ENCODE measurements at regions not wholly inside any gene's neighbourhood (a gene's known extent, or its start where the extent isn't known, plus 50 kb on each side); places are given as distances from the start of the nearest gene placed in this dataset.

DNA sequence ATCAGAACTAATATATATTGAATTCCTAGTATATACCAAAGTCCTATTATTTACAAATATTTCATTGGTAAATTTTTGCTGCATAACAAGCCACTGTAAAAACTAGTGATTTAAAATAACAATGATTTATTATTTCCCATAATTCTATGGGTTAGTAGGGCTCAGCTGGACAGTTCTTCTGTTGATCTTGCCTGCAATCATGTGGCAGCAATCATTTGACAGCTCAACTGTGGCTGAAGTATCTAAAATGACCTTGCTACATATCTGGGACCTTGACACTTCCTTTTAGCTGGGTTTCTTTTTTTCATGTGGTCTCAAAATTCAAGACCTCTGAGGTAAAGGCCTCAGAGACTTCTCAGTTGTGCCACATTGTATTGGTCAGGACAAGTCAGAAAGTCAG is 598.5 kb upstream of the PITX2 start:
- H3K9me3 ChIP-seq (ENCODE audit: control insufficient read depth, insufficient read depth, low read length): no peaks in the 10 kb centered on the region
- in situ Hi-C loops (cut with MboI; ENCODE audit: low sequenced_read_pairs): no loop called here

More for the DNA sequence above, 598.5 kb upstream of the PITX2 start:
- ATAC-seq (ENCODE audit: low read depth): no peak
- Histone ChIP-seq H3K27ac (ENCODE audit: insufficient read depth, low read length) (no peak overlapping the region), H4K5ac (ENCODE audit: low read depth, low read length) (no peak overlapping the region), H3K27me3 (ENCODE audit: control insufficient read depth, insufficient read depth, low read length) (no peaks in the 10 kb centered on the region), H4K91ac (ENCODE audit: insufficient read depth, low read depth, low read length) (no peak overlapping the region), H3K23ac (ENCODE audit: low read depth, low read length) (no peak overlapping the region), H3K36me3 (ENCODE audit: control insufficient read depth, insufficient read depth, low read length) (no peaks in the 10 kb centered on the region), H2BK20ac (ENCODE audit: low read depth, low read length) (no peak overlapping the region), H2BK15ac (ENCODE audit: low read depth, low read length) (no peak overlapping the region), H2AK5ac (ENCODE audit: low read depth, low read length) (no peak overlapping the region), H3K79me1 (ENCODE audit: low read depth in 1 of 2, low read length in 2 of 2) (no peaks in the 10 kb centered on the region), H4K8ac (ENCODE audit: low read depth in 2 of 2, low read length in 2 of 2) (no peak overlapping the region), H3K4me1 (ENCODE audit: control insufficient read depth, insufficient read depth, low read length) (no peaks in the 10 kb centered on the region), H3K18ac (ENCODE audit: low read depth, low read length) (no peak overlapping the region), H3K4ac (ENCODE audit: low read depth, low read length) (no peak overlapping the region), H3K9me1 (ENCODE audit: insufficient read depth, low read length) (no peaks in the 10 kb centered on the region), H3K14ac (replicated peaks; ENCODE audit: low read depth, low read length) (no peak overlapping the region), H3K9ac (ENCODE audit: low read depth, low read length) (no peak overlapping the region), H3K56ac (ENCODE audit: extremely low read depth, insufficient read depth, low read length) (no peak overlapping the region), H3K4me3 (ENCODE audit: insufficient read depth, low read depth, low read length) (no peak overlapping the region), H2AFZ (replicated peaks; ENCODE audit: low read length, poor library complexity) (no peak overlapping the region), H2BK120ac (ENCODE audit: low read depth, low read length) (no peak overlapping the region), H2BK5ac (ENCODE audit: low read depth, low read length, poor library complexity, severe bottlenecking) (no peak overlapping the region), H3K4me2 (ENCODE audit: low read depth, low read length) (no peak overlapping the region), H2AK9ac (replicated peaks; ENCODE audit: low read depth, low read length, poor library complexity) (no peak overlapping the region), H4K20me1 (ENCODE audit: insufficient read depth, low read length) (no peaks in the 10 kb centered on the region)
- intact Hi-C loops (cut with micrococcal nuclease): no loop called here
- TF ChIP-seq RFX5 (IDR thresholded peaks at IDR 0.05; ENCODE audit: low read depth, low read length) (no peak), FOS (IDR thresholded peaks at IDR 0.05; ENCODE audit: low read depth, low read length) (no peak), BHLHE40 (IDR thresholded peaks at IDR 0.05; ENCODE audit: low read depth, low read length) (no peak), POLR2A (IDR thresholded peaks at IDR 0.05; ENCODE audit: low read depth, low read length) (no peak), CEBPB (IDR thresholded peaks at IDR 0.05; ENCODE audit: low read depth, low read length) (no peak), CHD1 (IDR thresholded peaks at IDR 0.05; ENCODE audit: low read depth, low read length) (no peak), RCOR1 (IDR thresholded peaks at IDR 0.05; ENCODE audit: insufficient replicate concordance, low read length) (no peak), SMC3 (IDR thresholded peaks at IDR 0.05; ENCODE audit: low read depth, low read length) (no peak)
- TF ChIP-seq, protein P1, sequence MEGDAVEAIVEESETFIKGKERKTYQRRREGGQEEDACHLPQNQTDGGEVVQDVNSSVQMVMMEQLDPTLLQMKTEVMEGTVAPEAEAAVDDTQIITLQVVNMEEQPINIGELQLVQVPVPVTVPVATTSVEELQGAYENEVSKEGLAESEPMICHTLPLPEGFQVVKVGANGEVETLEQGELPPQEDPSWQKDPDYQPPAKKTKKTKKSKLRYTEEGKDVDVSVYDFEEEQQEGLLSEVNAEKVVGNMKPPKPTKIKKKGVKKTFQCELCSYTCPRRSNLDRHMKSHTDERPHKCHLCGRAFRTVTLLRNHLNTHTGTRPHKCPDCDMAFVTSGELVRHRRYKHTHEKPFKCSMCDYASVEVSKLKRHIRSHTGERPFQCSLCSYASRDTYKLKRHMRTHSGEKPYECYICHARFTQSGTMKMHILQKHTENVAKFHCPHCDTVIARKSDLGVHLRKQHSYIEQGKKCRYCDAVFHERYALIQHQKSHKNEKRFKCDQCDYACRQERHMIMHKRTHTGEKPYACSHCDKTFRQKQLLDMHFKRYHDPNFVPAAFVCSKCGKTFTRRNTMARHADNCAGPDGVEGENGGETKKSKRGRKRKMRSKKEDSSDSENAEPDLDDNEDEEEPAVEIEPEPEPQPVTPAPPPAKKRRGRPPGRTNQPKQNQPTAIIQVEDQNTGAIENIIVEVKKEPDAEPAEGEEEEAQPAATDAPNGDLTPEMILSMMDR (conservative IDR thresholded peaks at IDR 0.05; ENCODE audit: low read depth, low read length): no peak
- TF ChIP-seq, protein P2, sequence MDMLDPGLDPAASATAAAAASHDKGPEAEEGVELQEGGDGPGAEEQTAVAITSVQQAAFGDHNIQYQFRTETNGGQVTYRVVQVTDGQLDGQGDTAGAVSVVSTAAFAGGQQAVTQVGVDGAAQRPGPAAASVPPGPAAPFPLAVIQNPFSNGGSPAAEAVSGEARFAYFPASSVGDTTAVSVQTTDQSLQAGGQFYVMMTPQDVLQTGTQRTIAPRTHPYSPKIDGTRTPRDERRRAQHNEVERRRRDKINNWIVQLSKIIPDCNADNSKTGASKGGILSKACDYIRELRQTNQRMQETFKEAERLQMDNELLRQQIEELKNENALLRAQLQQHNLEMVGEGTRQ (IDR thresholded peaks at IDR 0.05; ENCODE audit: low read depth, low read length): no peak
- CTCF ChIA-PET: no interaction called here
- dilution Hi-C loops (cut with HindIII; ENCODE audit: low sequenced_read_pairs, unreplicated experiment): no loop called here
- POLR2A ChIA-PET (ENCODE audit: unreplicated experiment): no interaction called here
- no peak for DNase-seq
- BruUV-seq (replicated peaks): no TSS peak

All from IMR-90 (cell line).